ENCODE measurements at regions not wholly inside any gene's neighbourhood (a gene's known extent, or its start where the extent isn't known, plus 50 kb on each side); places are given as distances from the start of the nearest gene placed in this dataset.

- no peaks in the 10 kb centered on the region for H3K9me3 ChIP-seq (ENCODE audit: control insufficient read depth, insufficient read depth, low read depth, low read length)
- no peak for TF ChIP-seq ZNF621 (tag by site-specific recombination; IDR thresholded peaks at IDR 0.05)
- no peak for TF ChIP-seq ZNF341 (tag by site-specific recombination; IDR thresholded peaks at IDR 0.05; ENCODE audit: low read depth)
- TF ChIP-seq ZNF266 (tag by site-specific recombination; IDR thresholded peaks at IDR 0.05; ENCODE audit: low read depth) = no peak
- TF ChIP-seq ZNF292 (tag by site-specific recombination; IDR thresholded peaks at IDR 0.05; ENCODE audit: borderline replicate concordance, low read depth) = no peak
- TF ChIP-seq ZNF645 (tag by site-specific recombination; IDR thresholded peaks at IDR 0.05) = no peak
- TF ChIP-seq KLF17 (tag by site-specific recombination; IDR thresholded peaks at IDR 0.05) = no peak
- no peak for TF ChIP-seq ZNF548 (tag by site-specific recombination; IDR thresholded peaks at IDR 0.05)
- no peak for TF ChIP-seq ZSCAN23 (tag by site-specific recombination; IDR thresholded peaks at IDR 0.05)
- TF ChIP-seq PATZ1 (tag by site-specific recombination; IDR thresholded peaks at IDR 0.05) = no peak
- TF ChIP-seq ZNF623 (tag by site-specific recombination; IDR thresholded peaks at IDR 0.05) = no peak
- TF ChIP-seq OVOL3 (tag by site-specific recombination; IDR thresholded peaks at IDR 0.05) = no peak
- TF ChIP-seq ZNF148 (tag by site-specific recombination; IDR thresholded peaks at IDR 0.05; ENCODE audit: borderline replicate concordance) = no peak
- TF ChIP-seq ZNF214 (tag by site-specific recombination; IDR thresholded peaks at IDR 0.05; ENCODE audit: borderline replicate concordance) = no peak
- TF ChIP-seq ZNF692 (tag by site-specific recombination; IDR thresholded peaks at IDR 0.05) = no peak
- TF ChIP-seq IKZF3 (tag by site-specific recombination; IDR thresholded peaks at IDR 0.05) = no peak
- no peak for TF ChIP-seq ZNF610 (tag by site-specific recombination; IDR thresholded peaks at IDR 0.05; ENCODE audit: borderline replicate concordance)
- TF ChIP-seq ZNF777 (tag by site-specific recombination; IDR thresholded peaks at IDR 0.05; ENCODE audit: borderline replicate concordance) = no peak
- TF ChIP-seq ZNF600 (tag by site-specific recombination; IDR thresholded peaks at IDR 0.05) = no peak
- TF ChIP-seq ZNF280D (tag by site-specific recombination; IDR thresholded peaks at IDR 0.05) = no peak
- H3K4me3 ChIP-seq (ENCODE audit: low read depth, low read length) = no peak overlapping the region
- H3K27ac ChIP-seq (ENCODE audit: extremely low read depth, low read depth, low read length) = no peak overlapping the region
- ChIA-PET POLR2A (no interaction called here), CTCF (no interaction called here)
- H3K36me3 ChIP-seq (ENCODE audit: control insufficient read depth in 2 of 2, insufficient read depth in 1 of 2, low read length in 2 of 2) = no peaks in the 10 kb centered on the region
- H3K4me1 ChIP-seq (ENCODE audit: control insufficient read depth, insufficient read depth, low read length) = no peaks in the 10 kb centered on the region
These were observed 202.8 kb upstream of the SMIM31 start for GRCh38 chr4:164550989-164551712.
